NCI-H748 (cell line): ENCODE measurements at regions not wholly inside any gene's neighbourhood (a gene's known extent, or its start where the extent isn't known, plus 50 kb on each side); places are given as distances from the start of the nearest gene placed in this dataset.

Experiments
- DNase-seq: peaks from one replicate; lab custom pipeline; 2025; ENCODE audit not compliant: unreplicated experiment; lab: John Stamatoyannopoulos, UW

DNA sequence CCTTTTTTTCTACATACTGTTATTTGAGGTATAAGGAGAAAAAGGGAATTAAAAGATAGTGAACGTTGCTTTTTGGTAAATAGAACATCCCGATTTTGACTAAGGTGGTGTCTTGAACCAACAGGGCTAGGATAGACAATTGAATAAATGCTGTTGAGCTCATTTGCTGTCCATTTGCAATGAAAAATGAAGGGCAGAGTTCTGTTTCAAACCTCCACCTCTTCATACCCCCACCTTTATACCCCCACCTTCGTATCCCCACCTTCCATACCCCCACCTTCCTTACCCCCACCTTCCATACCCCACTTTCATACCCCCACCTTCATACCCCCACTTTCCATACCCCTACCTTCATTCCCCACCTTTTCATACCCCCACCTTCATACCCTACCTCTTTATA, 93.4 kb upstream of the NAA20 start:
- DNase-seq: no peak

DNA sequence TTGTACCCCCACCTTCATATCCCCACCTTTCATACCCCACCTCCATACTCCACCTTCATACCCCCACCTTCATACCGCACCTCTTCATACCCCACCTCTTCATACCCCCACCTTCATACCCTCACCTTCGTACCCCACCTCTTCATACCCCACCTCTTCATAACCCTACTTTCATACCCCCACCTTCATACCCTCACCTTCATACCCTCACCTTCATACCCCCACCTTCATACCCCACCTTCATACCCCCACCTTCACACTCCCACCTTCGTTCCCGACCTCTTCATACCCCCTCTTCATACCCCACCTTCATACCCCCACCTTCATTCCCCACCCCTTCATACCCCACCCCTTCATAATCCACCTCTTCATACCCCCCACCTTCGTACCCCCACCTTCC, 92.9 kb upstream of the NAA20 start:
- no peak for DNase-seq

DNA sequence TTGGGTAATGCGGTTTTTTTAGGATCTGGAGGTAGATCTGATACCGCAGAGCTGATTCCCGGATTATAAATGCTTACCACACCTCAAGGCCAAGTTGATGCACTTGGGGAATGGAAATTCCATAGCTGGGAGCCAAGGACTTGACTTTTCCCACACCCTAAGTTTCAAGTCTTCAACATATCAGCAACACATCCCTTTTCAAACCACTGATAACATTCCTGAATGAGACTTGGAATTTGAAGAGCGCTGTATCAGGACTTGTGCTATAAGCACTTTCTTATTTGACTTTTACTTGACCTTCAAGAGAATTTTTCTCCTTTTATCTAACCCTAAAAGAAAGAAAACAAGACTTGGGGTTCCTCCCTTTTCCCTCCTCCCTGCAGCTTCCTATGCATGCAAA, 90.6 kb upstream of the NAA20 start:
- DNase-seq: no peak

DNA sequence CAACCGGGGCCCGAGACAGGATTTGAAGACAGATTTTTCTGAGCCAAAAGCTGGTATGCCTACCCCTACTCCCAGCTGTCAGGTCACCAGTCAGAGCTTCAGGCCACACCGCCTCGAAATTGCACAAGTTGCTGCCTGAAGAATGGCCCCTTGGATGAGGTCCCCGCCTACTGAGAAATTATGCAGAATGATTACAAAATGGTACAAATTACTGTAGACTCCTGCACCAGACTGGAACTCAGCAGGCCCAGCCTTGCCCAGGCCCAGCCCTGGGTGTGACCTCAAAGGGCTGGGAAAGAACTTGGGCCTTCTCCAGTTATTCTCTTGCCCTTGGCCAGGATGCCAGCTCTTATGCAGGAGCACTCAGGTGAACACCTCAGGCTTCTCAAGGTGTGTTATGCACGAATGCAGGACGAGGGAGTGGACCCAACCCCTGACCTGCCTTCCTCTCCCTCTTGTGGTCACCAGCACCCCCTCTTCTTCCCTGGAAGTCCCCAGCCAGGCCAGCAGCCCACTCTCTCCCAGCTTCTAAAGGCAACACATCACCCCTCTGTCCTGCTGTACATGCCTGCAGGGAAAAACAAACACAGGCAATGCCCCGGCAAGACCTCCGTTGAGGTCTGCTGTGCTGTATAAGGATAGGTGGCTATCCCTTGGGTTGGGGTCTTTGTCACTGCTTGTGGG, 88.7 kb upstream of the NAA20 start:
- no peak for DNase-seq

DNA sequence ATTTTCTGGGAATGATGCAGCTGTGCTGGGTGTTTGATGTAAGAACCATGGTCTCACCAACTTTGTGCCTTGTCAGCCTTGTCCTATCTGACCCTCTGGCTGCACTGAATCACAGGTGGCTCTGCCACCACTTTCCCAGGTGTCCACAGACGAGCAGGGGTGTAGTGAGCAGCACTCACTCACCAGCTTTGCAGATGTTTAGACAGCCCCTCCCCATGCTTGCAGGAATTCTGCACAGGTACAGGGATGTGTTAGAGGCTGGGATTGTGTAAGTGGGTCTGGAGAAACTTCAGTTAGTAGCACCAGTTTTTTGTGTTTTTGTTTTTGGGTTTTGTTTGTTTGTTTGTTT, 88.2 kb upstream of the NAA20 start:
- DNase-seq: no peak

DNA sequence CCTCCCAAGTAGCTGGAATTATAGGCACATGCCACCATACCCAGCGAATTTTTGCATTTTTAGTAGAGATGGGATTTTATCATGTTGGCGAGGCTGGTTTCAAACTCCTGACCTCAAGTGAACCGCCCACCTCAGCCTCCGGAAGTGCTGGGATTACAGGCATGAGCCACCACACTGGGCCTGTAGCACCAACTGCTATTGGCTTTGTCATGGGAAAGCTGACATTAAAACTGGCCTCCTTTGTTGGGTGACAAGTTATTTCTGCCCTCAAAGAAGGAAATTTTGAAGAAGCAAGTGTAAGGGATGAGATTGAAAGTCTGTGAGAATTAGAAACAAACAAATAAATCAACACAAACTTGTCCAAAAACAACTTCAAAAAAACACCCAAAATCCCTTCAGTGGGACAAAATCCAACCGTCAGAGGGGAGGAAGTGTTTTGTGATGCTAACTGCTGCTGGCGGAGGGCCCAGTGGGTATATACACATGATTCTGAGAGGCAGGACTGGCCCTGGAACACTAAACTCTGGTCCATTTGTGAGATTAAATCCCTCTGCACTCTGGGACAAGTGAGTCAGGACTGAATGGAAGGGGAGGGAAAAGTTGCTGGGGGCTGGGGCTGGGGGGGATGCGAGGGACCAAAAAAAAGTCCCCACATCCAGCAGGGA, 87.5 kb upstream of the NAA20 start:
- DNase-seq: no peak

DNA sequence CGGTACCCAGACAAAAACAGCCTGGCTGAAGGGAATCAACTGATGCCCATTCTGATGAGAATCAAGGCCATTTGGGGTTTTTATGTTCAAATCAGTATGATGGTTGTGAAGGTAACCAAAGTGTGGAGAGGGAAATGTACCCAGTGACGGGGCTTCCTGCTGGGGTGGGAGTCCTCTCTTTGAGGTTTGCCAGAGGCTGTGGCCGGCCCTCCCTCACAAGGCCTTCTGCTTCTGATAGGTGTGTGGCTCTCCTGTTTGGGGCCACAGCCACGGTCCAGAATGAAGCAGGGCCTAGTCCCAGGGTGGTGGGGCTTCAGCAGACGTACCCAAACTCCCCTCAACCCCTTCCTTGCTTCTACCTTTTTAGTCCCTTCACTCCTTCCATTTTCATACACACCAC, 86.7 kb upstream of the NAA20 start:
- DNase-seq: no peak

DNA sequence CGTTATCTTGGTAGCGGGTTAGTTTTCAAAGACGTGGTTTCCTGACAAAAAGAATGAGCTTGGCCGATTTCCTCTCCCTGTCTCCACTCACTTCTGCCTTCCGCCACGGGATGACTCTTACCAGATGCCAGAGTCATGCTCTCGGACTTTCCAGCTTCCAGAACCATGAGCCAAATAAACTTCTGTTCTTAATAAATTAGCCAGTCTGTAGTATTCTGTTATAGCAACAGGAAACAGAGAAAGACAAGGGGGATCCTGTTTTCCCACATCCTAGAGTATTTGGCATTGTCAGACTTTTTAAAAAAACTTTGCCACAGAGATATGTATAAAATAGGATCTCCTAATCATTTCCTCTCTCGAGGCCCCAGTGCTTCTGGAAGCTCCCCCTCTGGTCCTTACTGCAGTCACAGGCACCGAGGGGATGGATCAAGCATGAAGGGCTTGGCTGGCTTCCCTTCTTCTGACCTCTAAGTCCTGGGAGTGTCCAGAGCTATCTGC, 84.9 kb upstream of the NAA20 start:
- DNase-seq: no peak

DNA sequence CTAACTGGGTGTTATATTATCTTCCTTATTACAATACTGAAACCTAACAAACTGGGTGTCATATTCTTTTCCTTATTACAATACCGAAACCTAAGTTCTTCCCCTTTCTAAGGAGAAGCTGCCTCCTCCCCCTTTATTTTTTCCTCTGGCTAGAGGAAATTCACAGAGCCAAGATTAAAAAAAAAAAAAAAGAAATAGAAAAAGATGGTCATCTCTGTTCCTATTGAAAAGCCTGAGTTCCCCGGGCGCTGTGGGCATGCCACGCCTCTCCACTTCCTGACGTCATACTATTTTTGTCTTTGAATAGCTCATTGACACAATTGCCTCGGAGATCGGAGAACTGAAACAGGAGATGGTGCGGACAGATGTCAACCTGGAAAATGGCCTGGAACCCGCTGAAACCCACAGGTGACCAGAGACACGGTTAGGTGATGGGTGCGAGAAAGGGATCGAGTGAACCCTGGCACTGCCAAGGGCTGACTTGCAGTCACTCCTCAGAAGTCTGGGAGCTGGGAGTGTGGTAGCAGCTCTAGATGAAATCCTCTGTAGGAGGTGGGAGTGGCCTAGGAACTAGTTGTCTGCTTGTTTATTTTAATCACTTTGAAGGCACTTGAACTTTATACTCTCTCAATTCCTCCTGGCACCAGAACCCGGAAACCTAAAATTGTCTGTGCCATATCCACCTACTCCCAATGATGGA, 82.2 kb upstream of the NAA20 start:
- peak; percentile 90 for DNase-seq

DNA sequence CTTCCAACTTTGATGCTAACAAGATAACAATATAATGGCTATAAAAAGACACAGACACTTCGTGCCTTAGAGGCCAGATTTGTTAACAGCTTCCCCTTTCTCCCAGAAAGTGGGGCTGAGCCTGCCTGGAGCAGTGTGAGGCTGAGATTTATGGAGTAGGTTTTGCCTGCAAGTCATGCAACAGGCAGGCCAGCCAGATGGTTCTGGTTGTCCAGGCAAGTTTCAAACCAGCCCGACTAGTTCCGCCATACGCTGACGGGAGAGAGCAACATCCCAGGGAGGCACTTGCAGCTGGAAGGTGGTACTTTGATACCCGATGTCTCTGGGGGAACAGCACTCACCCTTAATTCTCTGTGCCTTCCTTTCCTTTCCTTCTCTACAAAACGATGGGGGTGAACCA, 81.3 kb upstream of the NAA20 start:
- peak; percentile 71 for DNase-seq

DNA sequence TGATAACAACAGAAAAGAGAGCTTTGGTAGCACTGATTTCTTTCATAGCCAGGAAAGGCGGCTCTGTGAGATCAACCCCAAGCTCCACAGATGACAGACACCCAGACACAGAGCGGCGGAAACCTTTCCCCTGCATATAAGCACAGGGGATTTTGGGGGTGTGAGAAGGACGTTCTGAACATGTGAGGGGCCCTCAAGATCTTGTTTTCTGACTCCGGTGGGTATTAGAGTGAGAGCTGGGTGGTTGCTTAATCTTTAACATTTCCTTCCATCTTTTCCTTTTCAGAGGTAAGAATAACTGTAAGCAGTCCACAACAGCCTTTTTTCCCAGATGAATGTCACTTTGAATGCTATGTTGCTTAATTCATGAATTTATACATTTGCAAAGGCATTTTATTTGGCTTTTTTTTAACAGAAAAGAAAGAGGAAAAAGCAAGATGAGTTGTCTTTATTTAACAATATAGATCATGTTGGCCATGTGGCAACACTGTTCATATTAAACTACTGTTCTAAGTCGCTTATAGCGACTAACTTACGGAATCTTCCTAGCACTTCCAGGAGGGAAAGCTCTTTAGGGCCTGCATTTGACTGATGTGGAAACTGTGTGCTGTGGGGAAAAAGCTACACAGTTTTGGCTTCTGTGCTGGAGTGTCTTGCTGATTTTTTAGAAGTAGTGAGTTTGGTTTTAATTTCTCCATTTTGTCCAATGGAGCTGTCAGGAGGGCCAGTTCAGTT, 80.5 kb upstream of the NAA20 start:
- no peak for DNase-seq

DNA sequence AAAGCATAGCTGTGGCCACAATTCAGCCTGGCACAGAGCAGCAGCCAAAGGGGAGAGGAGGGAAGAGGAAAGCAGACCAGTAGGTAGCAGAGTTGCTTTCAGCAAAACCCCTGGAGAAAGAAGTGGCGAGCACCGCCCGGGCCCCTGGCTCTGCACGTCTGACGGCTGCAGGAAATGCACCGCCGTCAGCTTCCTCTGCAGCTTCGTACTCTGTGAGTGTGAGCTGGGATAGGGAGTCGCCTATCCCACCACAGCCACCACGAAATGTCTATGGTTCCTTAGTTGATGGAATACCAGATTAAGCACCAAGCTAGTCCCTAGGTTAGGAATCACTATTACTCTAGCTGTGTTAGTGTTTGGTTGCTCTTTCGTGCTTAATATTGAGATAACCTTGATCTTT, 79.9 kb upstream of the NAA20 start:
- DNase-seq: no peak

DNA sequence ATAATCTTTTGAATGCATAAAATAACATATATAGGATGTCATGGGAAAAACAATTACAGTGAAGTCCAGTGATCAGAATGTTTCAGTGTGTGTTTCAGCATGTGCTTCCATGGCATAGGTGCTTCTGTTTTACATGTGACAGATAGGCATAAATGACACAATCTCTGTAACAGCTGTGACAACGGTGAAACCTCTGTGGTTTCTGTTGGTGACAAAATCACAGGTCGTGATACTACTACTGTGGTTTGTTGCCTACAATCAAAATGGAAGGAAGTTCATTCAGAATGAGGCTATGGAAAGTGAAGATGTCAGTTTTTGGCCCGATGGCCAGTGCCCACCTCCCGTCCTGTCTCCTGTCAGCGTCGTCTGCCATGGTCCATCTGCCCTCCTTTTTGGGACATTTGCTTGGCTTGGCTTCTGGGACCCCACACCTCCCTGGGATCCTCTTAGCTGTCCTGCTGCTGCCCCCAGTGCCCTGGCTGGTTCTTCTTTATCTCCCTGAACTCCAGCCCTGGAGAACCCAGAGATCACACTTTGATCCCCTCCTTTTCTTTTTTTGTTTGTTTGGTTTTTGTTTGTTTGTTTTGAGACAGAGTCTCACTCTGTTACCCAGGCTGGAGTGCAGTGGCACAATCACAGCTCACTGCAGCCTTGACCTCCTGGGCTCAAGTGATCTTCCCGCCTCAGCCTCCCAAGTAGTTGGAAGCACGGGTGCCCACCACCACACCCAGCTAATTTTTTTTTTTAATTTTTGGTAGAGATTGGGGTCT, 79.3 kb upstream of the NAA20 start:
- DNase-seq: no peak

DNA sequence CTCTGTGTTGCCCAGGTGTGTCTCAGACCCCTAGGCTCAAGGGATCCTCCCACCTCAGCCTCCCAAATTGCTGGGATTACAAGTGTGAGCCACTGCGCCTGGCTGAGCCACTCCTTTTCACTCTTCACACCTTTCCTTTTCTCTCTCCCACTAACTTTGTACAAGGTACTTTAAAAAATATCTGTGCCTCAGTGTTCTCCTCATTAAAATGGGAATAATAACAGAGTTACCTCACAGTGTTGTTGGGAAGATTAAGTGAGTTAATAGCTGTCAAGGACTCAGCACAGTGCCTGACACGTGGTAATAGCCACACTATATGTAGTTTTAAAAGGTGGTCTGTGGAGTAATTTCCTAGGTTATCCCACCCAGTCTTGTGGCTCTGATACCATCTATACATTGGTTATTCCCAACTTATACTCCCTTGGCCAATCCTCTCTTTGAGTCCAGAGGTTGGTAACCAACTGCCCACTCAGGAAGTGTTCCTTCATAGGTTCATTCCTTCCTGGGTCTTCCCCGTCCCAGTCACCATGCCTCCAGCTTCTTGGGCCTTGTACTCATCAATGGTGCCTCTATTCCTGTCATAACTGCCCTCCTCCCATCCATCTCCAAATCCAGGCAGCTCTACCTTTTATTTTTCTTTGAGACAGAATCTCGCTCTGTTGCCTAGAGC, 78.6 kb upstream of the NAA20 start:
- no peak for DNase-seq

DNA sequence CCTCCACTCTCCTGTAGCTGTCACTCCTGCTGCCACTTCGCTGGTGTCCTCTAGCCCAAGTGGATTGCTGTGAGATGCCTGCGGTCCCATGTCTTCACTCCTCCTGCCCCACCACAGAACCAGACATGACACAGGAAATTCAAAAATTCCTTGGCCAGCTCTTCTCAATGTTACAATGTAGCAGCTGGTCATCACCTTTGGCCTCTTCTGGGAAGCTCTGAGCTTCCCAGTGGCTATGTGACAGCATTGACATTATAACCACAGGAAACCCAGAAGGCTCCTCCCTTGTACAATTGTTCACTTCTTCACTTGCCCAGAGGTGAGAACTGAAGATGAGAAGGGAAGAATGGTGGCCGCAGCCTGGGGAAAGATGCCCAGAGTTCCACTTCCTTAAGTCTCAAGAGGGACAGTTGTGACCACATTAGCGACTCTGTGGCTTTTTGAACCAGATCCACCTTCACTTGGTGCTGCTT, 76.1 kb upstream of the NAA20 start:
- DNase-seq: no peak

DNA sequence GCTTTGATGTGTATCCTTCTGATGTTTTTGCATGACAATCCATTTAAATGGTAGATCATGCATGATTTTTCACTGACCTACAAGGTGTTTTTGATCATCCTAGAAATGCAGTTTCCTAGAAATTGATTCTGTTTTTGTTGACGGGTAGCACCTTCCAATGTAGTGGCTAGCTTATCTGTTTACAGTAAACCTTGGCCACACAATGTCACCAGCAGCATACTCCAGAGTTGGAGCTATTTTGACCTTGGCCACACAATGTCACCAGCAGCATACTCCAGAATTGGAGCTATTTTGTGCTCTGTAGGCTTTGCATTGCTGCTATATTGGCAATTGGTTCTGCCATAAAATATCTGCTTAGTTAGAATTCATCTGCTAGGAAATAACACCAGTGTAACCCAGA, 74.6 kb upstream of the NAA20 start:
- no peak for DNase-seq

DNA sequence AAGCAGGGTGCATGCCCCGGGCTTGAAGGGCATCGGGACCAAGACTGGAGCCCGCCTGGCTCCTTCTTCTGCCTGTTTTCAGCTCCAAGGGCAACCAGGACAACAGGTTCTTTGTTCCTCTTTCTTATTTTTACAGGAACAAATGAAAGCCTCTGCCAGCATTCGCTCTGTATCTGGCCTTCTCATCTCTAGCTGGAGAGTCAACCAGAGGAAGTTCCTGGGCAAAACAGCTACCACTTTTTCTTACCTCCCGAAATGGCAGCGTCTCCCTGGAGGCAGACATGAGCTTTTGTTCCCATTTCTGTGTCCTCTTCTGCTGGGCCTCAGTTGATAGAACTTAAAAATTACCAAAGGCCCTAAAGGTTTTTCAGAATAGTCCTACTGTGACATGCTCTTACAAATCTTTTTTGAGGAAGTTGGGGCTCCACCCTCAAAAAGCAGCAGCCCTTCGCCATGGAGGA, 74.1 kb upstream of the NAA20 start:
- no peak for DNase-seq

DNA sequence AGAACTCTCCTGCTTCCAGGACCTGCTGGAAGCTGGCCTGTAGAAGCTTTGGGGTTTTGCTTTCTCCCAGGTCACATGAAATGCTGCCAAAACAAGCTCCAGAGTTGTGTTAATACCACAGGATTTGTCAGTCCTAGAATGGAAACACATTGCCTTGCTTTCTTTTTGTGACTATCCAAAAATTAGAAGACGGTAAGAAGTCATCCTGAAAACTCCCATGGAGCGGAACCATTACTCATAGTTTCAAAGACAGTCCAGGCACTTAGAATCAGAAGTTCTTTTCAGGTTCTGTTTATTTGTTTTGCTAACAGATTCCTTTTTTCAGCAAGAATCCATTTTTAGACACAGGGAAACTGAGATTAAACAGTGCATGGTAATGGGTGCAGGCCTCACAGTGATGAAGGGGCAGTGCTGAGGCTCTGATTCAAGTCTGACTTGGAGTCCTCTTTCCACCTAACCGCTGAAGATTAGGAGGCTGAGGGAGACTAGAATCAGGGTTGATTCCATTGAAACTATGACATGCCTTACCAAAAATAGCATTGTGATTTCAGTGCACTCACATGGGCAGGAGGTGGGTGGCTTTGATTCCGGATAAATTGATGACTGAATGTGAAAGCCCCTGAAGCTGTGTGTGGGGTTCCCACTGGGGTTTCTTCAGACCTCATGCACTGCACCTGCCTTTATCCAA, 72.2 kb upstream of the NAA20 start:
- DNase-seq: no peak
